ENCODE measurements at regions not wholly inside any gene's neighbourhood (a gene's known extent, or its start where the extent isn't known, plus 50 kb on each side); places are given as distances from the start of the nearest gene placed in this dataset.

DNA sequence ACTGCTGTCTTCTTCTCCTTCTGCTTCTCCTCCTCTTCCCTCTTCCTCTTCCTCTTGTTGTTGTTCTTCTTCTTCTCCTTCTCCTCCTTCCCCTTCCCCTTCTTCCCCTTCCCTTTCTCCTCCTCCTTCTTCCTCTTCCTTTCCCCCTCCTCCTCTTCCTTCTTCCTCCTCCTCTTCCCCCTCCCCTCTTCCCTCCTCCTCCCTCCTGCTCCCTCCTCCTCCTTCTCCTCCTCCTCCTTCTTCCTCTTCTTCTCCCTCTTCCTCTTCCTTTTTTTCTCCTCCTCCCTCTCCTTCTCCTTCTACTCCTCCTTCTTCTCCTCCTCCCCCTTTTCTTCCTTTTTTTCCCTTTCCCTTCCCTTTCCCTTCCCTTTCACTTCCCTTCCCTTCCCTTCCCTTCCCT lies 245.0 kb upstream of the IRX5 start:
- no peak for DNase-seq (ENCODE audit: low read depth, low spot score)

DNA sequence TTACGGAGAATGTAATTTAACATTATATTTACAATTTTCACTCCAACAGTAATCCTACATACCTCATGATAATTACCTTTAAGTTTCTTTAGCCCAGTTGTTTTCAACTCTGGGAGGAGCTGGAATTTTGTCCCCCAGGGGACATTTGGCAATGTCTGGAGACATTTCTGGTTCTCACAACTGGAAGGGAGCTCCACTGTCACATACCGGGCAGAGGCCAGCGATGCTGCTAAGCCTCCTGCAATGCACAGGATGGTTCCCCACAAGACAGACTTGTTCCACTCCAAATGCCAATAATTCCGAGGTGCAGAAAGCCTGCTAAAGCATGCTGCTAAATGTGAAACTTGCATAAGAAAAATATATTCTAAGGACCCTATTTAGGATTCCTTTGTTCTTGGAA lies 251.1 kb upstream of the IRX5 start:
- peak; percentile 43 for DNase-seq (ENCODE audit: low read depth, low spot score)

DNA sequence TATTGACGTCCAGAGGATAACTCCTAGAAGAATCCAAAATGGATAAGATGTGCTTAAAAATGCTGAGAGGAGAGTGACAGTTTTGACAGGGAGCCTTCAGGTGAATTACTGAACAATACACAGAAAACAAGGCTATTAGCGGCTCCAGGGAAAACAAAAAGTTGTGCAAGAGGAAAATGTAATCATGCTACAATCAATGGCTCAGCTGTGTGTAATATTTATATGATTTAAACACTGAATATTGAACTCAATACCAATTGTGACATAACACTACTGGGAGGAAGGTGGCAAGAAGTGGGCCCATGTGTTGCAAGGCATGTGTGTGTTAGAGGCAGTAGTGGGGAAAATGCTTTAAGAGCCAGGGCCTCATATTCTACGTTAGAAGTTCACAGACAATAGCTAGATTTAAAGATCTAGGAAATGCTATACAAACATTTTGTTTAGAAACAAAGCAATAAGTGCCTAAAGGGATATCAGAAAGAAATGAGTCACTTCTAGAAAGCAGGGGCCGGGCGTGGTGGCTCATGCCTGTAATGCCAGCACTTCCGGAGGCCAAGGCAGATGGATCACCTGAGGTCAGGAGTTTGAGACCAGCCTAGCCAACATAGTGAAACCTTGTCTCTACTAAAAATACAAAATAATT lies 253.2 kb upstream of the IRX5 start:
- DNase-seq (ENCODE audit: low read depth, low spot score), result no peak

DNA sequence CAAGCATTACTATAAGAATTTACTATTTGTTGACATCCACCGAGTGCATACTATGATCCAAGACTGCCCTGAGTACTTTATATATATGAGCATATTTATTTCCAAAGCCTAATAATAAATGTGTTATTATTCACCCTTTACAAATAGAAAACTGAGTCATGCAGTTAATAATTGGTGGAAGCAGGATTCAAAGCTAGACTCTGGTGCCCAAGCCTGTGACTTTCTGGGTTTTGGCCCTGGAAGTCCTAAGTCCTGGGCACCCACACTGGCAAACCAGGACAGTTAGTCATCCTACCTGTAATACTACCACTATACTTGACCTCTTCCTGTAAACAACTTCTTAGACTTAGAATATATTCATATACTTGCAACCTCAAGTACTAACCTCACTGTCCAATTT lies 257.4 kb upstream of the IRX5 start:
- no peak for DNase-seq (ENCODE audit: low read depth, low spot score)

DNA sequence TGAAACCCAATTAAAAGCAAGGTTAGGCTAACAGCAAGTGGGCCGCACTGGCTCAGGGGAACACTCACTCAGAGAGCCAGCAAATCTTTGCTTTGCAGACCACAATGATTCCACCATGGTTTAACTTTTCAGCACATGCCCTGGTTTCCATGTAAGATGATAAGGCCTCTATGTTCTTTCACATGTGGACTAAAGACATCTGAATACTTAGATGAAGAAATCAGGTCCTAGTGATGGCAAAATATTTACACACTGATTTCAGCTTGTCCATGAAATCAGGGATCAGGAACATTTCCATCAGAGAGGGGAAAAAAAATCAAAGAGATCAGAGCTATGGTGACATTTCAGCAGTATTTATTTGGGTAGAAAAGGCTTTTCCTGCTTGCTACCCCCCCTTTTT lies 258.2 kb upstream of the IRX5 start:
- DNase-seq (ENCODE audit: low read depth, low spot score), result no peak

DNA sequence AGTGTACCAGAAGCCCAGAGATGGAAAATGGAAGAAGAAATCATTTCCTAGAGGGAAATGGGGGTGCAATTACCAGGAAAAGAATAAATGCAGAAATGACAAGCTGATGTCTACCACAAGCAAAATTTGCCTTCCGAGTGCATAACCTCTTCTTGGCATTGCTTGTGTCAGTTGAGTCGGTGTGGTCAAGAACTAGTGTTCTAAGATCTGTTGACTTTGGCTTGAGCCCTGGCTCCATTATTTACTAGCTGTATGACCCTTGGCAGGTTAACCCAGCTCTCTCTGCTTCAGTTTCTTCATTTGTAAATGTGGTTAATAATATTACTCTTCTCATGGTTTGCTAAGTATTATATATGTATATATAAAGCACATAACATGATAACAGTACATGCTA lies 273.0 kb upstream of the IRX5 start:
- DNase-seq (ENCODE audit: low read depth, low spot score), result no peak

DNA sequence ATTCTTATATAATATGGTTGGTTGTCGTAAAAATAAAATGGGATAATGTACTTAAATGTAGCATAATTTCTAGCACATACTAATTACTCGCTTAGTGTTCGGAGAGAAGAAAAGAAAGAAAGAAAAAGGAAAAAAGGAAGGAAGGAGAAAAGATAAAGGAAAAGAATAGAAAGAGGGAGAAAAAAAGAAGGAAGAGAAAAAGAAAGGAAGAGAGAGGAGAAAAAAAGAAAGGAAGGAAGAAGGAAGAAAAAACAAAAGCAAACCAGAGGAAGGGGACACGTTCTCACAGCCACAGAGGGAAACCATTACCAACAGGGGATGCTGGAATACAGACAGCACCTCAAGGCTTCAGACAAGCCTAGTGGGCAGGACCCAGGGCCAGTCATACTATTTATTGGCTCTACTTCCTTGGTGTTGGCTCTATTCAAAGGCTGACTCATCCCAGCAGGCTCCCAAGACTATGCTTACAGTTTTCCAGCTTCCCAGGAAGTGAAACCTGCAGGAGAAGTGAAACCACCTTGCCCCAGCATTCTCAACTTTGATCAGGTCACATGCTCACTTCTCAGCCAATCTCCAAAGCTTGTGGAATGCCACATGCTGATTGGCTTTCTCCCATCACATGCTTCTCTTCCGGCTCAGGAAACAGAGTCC lies 273.5 kb upstream of the IRX5 start:
- DNase-seq (ENCODE audit: low read depth, low spot score), result peak; percentile 39

DNA sequence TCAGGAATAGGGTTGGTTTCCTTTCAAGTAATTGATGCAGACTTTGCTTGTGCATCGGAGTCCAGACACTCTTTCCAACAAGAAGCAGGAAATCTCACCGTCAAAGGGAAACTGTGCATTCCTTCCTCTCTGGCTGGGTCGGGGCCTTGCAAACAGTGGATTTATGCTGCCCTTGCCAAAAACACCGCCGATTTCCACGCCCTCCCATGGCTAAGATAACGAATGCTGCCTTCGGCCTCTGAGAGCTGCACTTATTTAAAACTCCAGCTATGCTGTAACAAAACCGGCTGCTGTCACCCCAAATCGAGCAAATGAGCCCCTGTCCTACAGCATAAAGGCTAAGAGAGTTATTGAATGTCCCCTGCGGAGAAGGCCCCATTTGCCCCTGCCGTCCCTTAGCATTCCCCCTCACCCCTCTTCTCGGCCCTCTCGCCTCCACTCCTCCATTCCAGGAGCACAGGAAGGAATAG lies 275.5 kb upstream of the IRX5 start:
- DNase-seq (ENCODE audit: low read depth, low spot score), result peak; percentile 39

DNA sequence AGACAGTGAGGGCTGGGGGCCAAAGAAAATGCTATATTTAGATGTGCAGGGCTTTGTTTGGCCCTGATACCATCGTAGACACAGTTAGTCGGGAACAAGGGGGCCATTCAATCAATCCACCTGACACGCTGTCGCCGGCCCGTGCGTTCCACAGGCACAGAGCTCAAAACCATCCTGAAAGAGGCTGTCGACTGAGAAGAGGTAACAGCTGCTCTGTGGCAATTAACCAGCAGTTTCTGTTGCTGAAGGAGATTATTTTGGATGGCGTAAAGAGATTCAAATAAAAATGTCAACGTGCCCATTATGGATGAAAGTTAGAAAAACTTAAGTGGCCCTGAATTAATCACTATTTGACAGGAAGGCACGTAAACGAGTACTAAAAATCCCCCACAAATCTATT lies 276.2 kb upstream of the IRX5 start:
- peak; percentile 36 for DNase-seq (ENCODE audit: low read depth, low spot score)

DNA sequence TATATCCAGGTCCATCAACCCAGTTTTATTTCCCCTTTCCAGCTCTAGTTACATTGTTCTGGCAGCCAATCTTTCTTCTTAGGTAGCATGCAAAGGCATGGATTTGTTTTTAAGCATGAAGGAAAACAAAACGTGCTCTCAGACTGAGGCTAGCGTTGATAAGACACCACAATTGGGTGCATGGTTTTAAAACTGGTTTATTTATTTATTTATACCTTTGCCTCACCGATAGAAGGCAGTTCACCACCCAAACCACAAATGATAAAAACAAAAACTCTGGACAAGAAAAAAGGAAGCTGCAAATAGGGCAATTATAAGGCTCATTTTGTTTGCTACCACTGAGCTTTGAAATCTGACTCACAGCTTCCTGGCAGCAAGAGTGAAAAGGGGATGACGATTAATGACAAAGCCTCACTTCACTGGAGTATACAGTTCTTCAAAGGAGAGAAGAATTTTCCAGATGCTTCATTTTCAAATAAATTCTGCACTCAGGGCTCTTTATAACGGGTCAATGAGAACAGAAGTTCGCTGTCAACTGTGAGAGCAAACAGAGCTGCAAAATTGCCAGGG lies 278.4 kb upstream of the IRX5 start:
- DNase-seq (ENCODE audit: low read depth, low spot score), result no peak

DNA sequence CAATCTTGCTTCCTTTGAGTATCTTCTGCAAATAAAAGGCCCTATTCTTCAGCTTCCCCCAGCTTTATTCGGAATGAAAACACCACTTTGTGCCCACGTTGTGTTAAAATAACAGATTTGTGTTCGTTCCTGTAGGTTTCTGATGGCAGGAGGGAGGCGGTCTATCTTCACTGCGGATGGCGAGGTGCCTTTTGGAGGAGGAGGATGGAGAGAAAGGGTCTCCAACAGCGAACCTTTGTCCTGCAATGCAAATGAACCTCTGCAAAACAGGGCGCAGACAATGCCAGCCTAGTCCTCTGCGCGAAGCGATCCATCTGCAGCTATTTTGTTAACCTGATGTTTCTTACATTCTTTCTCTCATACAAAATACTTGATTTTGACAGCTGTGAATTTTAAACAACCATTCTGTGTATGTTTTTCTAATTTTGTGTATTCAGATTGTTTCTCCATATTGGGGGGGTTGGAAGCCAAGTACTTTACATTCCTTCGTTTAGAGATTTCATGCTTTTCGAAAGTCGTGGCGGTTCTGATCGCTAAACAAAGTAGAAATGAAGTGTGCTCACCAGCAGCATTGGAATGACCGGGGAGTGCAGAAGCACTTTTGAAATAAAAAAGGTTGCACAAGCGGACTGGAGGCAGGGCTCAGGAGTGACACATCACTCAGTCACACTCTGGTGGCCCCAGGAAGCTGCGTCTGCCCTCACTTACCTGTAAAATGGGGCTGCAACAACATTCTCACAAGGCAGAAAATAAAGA lies 279.0 kb upstream of the IRX5 start:
- DNase-seq (ENCODE audit: low read depth, low spot score), result peak; percentile 71

DNA sequence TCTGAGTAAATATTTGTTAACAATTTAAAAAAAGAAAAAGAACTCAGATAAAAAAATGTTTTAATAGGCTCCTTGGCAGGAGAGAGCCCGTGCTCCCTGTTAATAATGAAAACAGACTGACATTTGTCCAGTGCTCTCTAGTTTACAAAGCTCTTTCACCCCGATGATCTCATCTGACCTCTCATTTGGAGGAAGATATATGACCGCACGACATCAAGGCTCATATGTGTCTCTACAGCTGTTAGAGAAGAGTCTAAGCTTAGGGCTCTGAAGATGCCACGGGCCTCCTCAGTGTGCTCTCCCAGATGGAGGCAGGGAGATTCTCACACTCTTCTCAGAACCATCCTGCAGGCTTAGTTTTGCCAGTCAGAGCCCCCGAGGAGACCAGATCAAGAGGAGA lies 280.8 kb upstream of the IRX5 start:
- DNase-seq (ENCODE audit: low read depth, low spot score), result no peak

DNA sequence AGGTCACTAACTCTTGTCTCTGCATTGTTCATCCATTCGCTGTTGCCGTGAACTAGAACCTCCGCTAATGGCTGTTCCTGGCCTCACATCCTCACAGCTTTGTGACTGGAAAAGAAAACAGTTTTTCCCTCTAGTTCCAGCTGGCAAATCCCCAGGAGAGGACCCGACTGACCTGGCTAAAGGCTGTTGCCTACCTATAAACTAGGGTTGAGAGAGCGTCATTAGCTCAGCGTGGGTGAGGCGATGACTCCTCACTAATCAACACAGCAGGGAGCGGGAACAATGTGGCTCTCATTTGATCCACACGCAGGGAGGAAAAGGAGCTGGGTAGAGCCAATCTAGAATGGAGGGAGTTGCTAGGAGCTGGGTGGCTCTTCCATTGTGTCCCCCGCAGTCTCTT lies 282.1 kb upstream of the IRX5 start:
- DNase-seq (ENCODE audit: low read depth, low spot score), result no peak

DNA sequence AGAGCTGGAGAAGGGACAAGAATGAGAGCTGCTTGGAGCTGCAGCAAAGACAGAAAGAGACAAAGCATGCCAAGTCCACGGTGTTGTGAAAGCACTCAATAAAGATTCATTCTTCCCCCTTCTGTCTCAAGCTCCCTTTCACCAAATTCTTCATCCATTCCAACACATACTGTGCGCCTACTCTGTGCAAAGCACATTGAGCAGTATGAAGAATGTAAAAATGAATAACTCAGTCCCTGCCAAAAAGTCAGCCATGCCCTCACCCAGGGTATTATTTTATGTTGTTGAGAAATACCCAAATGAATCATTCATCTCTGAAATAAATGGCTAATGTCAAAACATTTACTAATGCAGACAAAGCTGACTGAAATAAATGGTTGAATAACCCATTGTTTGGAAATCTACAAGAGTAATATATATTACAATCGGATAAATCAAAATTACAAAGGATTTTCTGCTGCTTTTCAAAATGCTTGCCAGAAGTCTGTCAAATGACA lies 282.9 kb upstream of the IRX5 start:
- DNase-seq (ENCODE audit: low read depth, low spot score), result no peak

DNA sequence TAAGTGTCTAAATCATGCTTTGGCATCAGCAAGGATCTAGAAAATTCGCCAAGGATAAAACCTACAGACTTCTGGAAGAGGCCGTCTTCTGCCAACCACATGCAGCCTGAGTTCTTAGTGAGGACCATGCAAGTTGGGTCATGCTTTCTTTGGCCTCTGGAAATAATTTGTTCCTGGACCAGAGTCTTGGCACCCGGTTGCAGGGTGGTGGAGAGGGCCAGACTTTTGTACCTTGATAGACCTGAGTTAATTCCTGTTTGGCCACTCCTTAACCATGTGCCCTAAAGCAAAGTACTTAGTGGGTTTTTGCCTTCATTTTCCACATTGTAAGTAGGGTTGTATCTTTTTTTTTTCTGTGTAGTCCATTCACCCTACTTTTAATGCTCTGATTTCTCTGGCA lies 283.4 kb upstream of the IRX5 start:
- no peak for DNase-seq (ENCODE audit: low read depth, low spot score)

DNA sequence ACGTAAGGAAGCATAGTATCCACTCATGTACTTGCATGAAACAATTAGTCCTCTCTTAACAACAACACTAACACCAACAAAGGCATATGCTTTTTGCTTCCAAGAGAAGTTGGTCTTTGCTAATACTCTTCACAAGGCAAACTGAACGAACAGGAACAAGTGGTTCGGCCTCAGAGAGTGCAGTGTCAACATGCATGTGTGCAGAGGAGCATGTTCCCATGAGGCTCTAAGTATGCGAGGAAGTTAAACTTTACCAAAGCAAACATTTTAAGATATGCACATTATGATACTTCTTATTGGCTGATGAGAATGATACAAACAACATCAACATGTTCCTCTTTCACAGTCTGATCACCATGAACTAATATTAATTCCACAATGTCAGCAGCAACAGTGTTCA lies 285.3 kb upstream of the IRX5 start:
- no peak for DNase-seq (ENCODE audit: low read depth, low spot score)

DNA sequence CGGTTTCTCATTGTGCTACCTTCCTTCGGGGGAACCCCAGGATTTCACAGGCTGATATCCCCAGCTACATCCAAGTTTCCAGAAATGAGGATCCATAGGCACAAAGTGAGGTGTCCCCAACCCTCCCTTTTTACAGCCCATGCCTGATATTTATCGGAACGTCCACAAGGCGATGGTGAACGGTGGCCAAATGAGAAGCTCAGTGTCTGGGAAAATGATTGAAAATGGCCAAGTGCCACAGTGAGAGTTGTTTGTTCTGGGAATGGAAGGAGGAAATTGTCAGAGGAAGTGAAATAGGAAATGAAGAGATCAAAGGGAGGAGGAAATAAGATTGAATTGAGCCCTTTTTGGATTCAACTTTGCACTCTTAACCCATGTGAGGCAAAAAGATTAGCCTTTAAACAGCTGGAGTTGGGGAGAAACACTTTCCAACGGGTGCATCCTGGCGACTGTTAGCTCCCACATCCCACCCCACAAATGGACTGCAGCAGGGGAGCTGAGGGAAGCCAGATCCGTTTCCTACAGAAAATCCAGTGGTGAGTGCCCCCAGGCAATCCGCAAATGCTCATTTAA lies 294.4 kb upstream of the IRX5 start:
- DNase-seq (ENCODE audit: low read depth, low spot score), result no peak

DNA sequence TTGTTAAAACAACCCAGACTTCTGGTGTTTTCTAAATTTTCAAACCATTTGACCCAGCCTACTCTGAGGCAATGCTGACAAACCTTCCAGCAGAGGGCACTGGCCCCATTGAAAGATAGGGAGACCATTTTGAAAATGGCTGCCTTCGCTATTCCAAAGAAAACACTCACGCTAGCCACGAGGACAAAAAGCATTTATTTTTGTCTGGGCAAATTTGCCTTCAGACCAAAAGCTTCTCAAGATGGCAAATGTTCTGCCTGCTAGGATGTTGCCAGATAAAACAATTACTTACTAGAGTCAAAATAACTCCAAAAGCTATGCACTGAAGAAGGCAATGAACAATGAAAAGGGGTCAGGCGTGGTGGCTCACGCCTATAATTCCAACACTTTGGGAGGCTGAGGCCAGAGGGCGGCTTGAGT lies 296.7 kb upstream of the IRX5 start:
- peak; percentile 36 for DNase-seq (ENCODE audit: low read depth, low spot score)

DNA sequence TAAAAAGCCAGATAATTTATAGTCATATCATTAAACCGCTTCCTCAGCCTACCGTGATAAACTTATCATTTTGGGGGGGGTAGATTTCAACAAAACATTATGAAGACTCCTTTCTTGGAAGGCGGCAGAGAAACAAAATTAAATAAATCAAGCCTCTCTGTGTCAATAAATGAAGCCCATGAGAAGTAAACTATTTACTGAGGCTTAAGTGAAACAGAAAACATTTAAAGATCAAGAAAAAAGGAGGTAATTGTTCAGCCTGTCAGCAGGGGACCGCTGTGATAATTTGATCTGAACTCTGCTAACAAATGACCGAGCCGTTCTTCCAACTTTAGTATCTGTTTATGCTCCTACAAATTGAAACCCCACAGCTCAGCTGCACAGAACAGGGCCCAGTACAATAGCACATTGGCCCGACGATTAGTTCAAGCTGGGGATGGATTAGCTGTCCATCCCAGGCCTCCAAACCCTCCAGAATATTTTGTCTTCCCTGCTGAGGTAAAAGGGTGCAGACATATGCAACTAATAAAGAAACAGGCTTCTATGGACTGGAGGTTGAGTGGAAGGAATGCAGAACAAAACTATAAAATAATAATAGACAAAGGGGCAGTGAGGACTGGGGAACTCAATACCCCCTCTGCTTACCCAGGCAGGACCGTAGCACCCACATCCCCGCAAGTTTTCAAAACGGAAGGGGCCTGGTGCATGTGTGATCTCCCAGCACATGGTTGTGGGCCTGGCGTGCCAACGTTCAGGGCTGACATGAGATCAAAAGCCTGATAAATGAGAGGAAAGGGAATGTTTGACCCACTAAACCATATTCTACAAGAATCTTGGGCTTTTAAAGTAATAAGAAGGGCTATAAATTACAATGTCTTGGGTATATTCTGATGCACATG lies 298.1 kb upstream of the IRX5 start:
- DNase-seq (ENCODE audit: low read depth, low spot score), result no peak

DNA sequence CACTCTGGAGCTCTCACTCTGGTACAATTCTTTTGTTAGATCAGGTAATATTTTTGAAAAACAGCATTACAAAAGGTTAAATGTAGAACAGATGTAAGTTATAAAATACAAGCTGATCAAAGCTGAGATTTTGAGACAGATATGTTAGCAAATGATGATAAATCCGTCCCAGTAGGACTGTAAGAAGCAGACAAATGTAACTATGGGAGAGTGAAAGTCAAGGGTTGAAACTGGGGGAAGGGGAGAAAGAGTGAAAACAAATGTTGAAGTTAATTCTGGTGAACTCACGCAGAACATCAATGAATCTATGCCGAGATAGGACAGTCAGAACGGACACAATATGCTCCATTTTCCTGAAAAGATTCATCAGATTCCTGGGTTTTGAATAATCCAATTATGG lies 298.9 kb upstream of the IRX5 start:
- no peak for DNase-seq (ENCODE audit: low read depth, low spot score)

Measured in ELF-1 (cell line).